WTC11 (cell line): ENCODE measurements at regions not wholly inside any gene's neighbourhood (a gene's known extent, or its start where the extent isn't known, plus 50 kb on each side); places are given as distances from the start of the nearest gene placed in this dataset.

Experiments
- ATF1 ChIP-seq: sonication (generic); formaldehyde crosslinking; IDR thresholded peaks from 2 replicates; pipeline ENCODE4 v1.8.1; 2023; ENCODE audit warnings: mild to moderate bottlenecking, moderate library complexity, missing genetic modification reagents
- FOXK1 ChIP-seq: sonication (generic); formaldehyde crosslinking; IDR thresholded peaks from 2 replicates; pipeline ENCODE4 v1.8.0; 2022; ENCODE audit warnings: mild to moderate bottlenecking, moderate library complexity, missing genetic modification reagents
- NFE2L1 ChIP-seq: sonication (generic); formaldehyde crosslinking; IDR thresholded peaks from 2 replicates; pipeline ENCODE4 v1.8.1; 2023; ENCODE audit warnings: missing genetic modification reagents
- NR1H2 ChIP-seq: sonication (generic); formaldehyde crosslinking; IDR thresholded peaks from 2 replicates; pipeline ENCODE4 v1.9.0; 2021; ENCODE audit warnings: mild to moderate bottlenecking, moderate library complexity, missing genetic modification reagents
- ZNF416 ChIP-seq: fragments of 250-450 bp; sonication (Bioruptor Pico); IDR thresholded peaks from 2 replicates; pipeline ENCODE4 v1.9.0; 2021; ENCODE audit warnings: mild to moderate bottlenecking, inconsistent platforms
- ZNF423 ChIP-seq: fragments of 250-450 bp; sonication (Bioruptor Pico); IDR thresholded peaks from 2 replicates; pipeline ENCODE4 v2.1.2; 2022; ENCODE audit warnings: mild to moderate bottlenecking, moderate library complexity
- TF ChIP-seq, protein P1 (sequence below): fragments of 200-600 bp; IDR thresholded peaks from 2 replicates; pipeline ENCODE4 v1.8.0; 2022; ENCODE audit warnings: antibody characterized with exemption
- TF ChIP-seq, protein P2 (sequence below): sonication (generic); formaldehyde crosslinking; IDR thresholded peaks from 2 replicates; pipeline ENCODE4 v1.8.1; 2022; ENCODE audit warnings: low read depth, missing genetic modification reagents, borderline replicate concordance
- TF ChIP-seq, protein P3 (sequence below): sonication (generic); formaldehyde crosslinking; IDR thresholded peaks from 2 replicates; pipeline ENCODE4 v1.8.0; 2022; ENCODE audit warnings: mild to moderate bottlenecking, missing genetic modification reagents
- TF ChIP-seq, protein P4 (sequence below): sonication (generic); formaldehyde crosslinking; IDR thresholded peaks from 2 replicates; pipeline ENCODE4 v1.8.0; 2022; ENCODE audit warnings: missing genetic modification reagents
- TF ChIP-seq, protein P5 (sequence below): sonication (generic); formaldehyde crosslinking; IDR thresholded peaks from 2 replicates; pipeline ENCODE4 v1.8.1; 2023; ENCODE audit warnings: mild to moderate bottlenecking, missing genetic modification reagents, moderate library complexity
- TF ChIP-seq, protein P6 (sequence below): sonication (generic); formaldehyde crosslinking; conservative IDR thresholded peaks from 2 replicates; pipeline ENCODE4 v1.8.1; 2022; ENCODE audit warnings: mild to moderate bottlenecking, missing genetic modification reagents
- TF ChIP-seq, protein P7 (sequence below): sonication (generic); formaldehyde crosslinking; IDR thresholded peaks from 2 replicates; pipeline ENCODE4 v1.8.1; 2023; ENCODE audit warnings: mild to moderate bottlenecking, missing genetic modification reagents, borderline replicate concordance

DNA sequence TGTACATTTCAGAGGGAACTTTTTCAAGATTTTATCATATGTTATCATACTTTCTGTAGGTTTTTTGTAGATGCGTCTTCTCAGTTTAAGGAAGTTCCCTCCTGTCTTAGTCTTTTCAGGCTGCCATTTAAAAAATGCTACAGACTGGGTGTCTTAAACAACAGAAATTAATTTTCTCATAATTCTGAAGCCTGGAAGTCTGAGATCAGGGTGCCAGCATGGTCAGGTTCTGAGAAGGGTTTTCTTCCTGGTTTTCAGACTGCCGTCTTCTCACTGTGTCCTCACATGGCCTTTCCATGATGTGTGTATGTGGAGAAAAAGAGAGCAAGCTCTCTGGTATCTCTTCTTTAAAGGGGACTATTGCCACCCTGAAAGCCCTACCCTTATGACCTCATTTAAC, 189.9 kb upstream of the SOX2 start:
- no peak for TF ChIP-seq ATF1 (CRISPR knock-in tag)
- TF ChIP-seq ZNF423 (CRISPR knock-in tag): no peak
- TF ChIP-seq ZNF416 (CRISPR knock-in tag): no peak
- TF ChIP-seq, protein P1, sequence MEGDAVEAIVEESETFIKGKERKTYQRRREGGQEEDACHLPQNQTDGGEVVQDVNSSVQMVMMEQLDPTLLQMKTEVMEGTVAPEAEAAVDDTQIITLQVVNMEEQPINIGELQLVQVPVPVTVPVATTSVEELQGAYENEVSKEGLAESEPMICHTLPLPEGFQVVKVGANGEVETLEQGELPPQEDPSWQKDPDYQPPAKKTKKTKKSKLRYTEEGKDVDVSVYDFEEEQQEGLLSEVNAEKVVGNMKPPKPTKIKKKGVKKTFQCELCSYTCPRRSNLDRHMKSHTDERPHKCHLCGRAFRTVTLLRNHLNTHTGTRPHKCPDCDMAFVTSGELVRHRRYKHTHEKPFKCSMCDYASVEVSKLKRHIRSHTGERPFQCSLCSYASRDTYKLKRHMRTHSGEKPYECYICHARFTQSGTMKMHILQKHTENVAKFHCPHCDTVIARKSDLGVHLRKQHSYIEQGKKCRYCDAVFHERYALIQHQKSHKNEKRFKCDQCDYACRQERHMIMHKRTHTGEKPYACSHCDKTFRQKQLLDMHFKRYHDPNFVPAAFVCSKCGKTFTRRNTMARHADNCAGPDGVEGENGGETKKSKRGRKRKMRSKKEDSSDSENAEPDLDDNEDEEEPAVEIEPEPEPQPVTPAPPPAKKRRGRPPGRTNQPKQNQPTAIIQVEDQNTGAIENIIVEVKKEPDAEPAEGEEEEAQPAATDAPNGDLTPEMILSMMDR: no peak
- TF ChIP-seq, protein P2, sequence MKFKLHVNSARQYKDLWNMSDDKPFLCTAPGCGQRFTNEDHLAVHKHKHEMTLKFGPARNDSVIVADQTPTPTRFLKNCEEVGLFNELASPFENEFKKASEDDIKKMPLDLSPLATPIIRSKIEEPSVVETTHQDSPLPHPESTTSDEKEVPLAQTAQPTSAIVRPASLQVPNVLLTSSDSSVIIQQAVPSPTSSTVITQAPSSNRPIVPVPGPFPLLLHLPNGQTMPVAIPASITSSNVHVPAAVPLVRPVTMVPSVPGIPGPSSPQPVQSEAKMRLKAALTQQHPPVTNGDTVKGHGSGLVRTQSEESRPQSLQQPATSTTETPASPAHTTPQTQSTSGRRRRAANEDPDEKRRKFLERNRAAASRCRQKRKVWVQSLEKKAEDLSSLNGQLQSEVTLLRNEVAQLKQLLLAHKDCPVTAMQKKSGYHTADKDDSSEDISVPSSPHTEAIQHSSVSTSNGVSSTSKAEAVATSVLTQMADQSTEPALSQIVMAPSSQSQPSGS (CRISPR knock-in tag): no peak
- TF ChIP-seq NR1H2 (CRISPR knock-in tag): no peak
- TF ChIP-seq, protein P3, sequence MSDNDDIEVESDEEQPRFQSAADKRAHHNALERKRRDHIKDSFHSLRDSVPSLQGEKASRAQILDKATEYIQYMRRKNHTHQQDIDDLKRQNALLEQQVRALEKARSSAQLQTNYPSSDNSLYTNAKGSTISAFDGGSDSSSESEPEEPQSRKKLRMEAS (CRISPR knock-in tag): no peak
- TF ChIP-seq, protein P4, sequence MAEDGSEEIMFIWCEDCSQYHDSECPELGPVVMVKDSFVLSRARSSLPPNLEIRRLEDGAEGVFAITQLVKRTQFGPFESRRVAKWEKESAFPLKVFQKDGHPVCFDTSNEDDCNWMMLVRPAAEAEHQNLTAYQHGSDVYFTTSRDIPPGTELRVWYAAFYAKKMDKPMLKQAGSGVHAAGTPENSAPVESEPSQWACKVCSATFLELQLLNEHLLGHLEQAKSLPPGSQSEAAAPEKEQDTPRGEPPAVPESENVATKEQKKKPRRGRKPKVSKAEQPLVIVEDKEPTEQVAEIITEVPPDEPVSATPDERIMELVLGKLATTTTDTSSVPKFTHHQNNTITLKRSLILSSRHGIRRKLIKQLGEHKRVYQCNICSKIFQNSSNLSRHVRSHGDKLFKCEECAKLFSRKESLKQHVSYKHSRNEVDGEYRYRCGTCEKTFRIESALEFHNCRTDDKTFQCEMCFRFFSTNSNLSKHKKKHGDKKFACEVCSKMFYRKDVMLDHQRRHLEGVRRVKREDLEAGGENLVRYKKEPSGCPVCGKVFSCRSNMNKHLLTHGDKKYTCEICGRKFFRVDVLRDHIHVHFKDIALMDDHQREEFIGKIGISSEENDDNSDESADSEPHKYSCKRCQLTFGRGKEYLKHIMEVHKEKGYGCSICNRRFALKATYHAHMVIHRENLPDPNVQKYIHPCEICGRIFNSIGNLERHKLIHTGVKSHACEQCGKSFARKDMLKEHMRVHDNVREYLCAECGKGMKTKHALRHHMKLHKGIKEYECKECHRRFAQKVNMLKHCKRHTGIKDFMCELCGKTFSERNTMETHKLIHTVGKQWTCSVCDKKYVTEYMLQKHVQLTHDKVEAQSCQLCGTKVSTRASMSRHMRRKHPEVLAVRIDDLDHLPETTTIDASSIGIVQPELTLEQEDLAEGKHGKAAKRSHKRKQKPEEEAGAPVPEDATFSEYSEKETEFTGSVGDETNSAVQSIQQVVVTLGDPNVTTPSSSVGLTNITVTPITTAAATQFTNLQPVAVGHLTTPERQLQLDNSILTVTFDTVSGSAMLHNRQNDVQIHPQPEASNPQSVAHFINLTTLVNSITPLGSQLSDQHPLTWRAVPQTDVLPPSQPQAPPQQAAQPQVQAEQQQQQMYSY (CRISPR knock-in tag): no peak
- TF ChIP-seq, protein P5, sequence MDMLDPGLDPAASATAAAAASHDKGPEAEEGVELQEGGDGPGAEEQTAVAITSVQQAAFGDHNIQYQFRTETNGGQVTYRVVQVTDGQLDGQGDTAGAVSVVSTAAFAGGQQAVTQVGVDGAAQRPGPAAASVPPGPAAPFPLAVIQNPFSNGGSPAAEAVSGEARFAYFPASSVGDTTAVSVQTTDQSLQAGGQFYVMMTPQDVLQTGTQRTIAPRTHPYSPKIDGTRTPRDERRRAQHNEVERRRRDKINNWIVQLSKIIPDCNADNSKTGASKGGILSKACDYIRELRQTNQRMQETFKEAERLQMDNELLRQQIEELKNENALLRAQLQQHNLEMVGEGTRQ (CRISPR knock-in tag): no peak
- TF ChIP-seq FOXK1 (CRISPR knock-in tag): no peak
- TF ChIP-seq, protein P6, sequence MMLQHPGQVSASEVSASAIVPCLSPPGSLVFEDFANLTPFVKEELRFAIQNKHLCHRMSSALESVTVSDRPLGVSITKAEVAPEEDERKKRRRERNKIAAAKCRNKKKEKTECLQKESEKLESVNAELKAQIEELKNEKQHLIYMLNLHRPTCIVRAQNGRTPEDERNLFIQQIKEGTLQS: no peak
- TF ChIP-seq, protein P7, sequence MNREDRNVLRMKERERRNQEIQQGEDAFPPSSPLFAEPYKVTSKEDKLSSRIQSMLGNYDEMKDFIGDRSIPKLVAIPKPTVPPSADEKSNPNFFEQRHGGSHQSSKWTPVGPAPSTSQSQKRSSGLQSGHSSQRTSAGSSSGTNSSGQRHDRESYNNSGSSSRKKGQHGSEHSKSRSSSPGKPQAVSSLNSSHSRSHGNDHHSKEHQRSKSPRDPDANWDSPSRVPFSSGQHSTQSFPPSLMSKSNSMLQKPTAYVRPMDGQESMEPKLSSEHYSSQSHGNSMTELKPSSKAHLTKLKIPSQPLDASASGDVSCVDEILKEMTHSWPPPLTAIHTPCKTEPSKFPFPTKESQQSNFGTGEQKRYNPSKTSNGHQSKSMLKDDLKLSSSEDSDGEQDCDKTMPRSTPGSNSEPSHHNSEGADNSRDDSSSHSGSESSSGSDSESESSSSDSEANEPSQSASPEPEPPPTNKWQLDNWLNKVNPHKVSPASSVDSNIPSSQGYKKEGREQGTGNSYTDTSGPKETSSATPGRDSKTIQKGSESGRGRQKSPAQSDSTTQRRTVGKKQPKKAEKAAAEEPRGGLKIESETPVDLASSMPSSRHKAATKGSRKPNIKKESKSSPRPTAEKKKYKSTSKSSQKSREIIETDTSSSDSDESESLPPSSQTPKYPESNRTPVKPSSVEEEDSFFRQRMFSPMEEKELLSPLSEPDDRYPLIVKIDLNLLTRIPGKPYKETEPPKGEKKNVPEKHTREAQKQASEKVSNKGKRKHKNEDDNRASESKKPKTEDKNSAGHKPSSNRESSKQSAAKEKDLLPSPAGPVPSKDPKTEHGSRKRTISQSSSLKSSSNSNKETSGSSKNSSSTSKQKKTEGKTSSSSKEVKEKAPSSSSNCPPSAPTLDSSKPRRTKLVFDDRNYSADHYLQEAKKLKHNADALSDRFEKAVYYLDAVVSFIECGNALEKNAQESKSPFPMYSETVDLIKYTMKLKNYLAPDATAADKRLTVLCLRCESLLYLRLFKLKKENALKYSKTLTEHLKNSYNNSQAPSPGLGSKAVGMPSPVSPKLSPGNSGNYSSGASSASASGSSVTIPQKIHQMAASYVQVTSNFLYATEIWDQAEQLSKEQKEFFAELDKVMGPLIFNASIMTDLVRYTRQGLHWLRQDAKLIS (CRISPR knock-in tag): no peak
- no peak for TF ChIP-seq NFE2L1 (CRISPR knock-in tag)
